NB4 (cell line): ENCODE measurements at regions not wholly inside any gene's neighbourhood (a gene's known extent, or its start where the extent isn't known, plus 50 kb on each side); places are given as distances from the start of the nearest gene placed in this dataset.

ENCODE experiments used
- DNase-seq: peaks from one replicate; pipeline ENCODE4 v3.0.0; 2010; ENCODE audit warnings: low read depth
- H3K4me3 ChIP-seq: one replicate; pipeline ENCODE4 v1.5.1; 2011; ENCODE audit warnings: mild to moderate bottlenecking, low read depth, low read length, moderate library complexity
- MAX ChIP-seq: IDR thresholded peaks from 2 replicates; pipeline ENCODE4 v1.6.1; 2011; ENCODE audit warnings: low read depth, low read length
- MYC ChIP-seq: IDR thresholded peaks from 2 replicates; pipeline ENCODE4 v1.6.1; 2011; ENCODE audit warnings: low read depth, low read length
- POLR2A ChIP-seq: IDR thresholded peaks from 2 replicates; pipeline ENCODE4 v1.6.1; 2011; ENCODE audit warnings: mild to moderate bottlenecking; ENCODE audit not compliant: insufficient read length; ENCODE audit errors: extremely low read depth
- TF ChIP-seq, protein P1 (sequence below): IDR thresholded peaks from one replicate; pipeline ENCODE4 v1.5.1; 2012; ENCODE audit warnings: low read depth, low read length

DNA sequence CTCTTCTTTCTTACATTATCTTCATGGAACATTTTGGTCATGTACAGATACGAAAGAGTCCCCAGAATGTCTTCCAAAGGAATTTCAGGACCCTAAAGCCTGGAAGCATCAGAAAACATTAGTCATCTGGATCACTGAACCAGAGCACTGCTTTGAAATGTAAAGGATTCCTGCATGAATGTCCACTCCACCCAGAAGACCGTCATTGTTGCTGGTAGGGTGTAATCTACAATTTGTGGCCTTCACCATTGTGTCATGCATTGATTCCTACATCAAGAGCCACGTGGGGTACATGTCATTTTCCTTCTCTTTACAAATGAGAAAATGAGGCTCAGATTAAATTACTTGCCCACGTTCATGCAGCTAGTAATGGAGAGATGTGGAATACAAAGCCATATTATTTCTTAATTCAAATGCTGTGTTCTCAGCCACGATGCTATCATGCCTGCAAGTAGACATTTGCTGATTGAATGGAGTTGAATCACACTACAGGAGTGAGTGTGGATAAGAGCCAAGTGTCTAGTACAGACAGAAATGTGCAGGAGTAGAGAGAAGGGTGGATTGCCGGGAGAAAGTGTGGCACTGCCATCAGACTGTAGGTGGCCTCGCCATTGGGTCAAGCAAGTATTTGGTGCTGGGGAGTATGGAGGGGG is 231.2 kb downstream of the C12orf75 start:
- no peak overlapping the region for H3K4me3 ChIP-seq
- DNase-seq: no peak
- TF ChIP-seq MYC (no peak), POLR2A (no peak), MAX (no peak)
- TF ChIP-seq, protein P1, sequence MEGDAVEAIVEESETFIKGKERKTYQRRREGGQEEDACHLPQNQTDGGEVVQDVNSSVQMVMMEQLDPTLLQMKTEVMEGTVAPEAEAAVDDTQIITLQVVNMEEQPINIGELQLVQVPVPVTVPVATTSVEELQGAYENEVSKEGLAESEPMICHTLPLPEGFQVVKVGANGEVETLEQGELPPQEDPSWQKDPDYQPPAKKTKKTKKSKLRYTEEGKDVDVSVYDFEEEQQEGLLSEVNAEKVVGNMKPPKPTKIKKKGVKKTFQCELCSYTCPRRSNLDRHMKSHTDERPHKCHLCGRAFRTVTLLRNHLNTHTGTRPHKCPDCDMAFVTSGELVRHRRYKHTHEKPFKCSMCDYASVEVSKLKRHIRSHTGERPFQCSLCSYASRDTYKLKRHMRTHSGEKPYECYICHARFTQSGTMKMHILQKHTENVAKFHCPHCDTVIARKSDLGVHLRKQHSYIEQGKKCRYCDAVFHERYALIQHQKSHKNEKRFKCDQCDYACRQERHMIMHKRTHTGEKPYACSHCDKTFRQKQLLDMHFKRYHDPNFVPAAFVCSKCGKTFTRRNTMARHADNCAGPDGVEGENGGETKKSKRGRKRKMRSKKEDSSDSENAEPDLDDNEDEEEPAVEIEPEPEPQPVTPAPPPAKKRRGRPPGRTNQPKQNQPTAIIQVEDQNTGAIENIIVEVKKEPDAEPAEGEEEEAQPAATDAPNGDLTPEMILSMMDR: no peak

GRCh38 chr12:105562199-105562971 is 231.9 kb downstream of the C12orf75 start:
- no peak for DNase-seq
- no peak overlapping the region for H3K4me3 ChIP-seq
- TF ChIP-seq MYC: no peak
- TF ChIP-seq POLR2A: no peak
- TF ChIP-seq MAX: no peak
- TF ChIP-seq, protein P1: no peak

- no peak overlapping the region for H3K4me3 ChIP-seq
- TF ChIP-seq, protein P1: no peak
- no peak for TF ChIP-seq MYC
- no peak for TF ChIP-seq MAX
- TF ChIP-seq POLR2A: no peak
- no peak for DNase-seq
Observed at GRCh38 chr12:105567061-105567460, 236.6 kb downstream of the C12orf75 start.

DNA sequence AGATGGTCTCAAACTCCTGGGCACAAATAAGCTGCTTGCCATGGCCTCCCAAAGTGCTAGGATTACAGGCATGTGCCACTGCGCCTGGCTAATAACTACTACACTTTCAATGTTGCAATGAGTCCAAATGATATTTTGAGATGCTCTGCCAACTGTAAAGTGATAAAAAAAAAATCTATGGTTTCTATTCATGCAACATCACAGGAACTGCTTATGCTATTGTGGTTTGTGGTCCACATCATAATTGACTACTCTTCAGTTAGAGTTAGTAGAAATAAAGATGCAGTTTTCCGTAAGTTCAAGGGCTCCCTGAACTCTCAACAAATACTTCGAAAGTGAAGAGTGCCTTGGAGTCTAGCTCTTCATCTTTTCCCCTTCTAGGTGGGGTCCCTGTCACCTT is 239.4 kb downstream of the C12orf75 start:
- H3K4me3 ChIP-seq: no peak overlapping the region
- no peak for DNase-seq
- TF ChIP-seq, protein P1: no peak
- TF ChIP-seq MYC: no peak
- TF ChIP-seq MAX: no peak
- no peak for TF ChIP-seq POLR2A

DNA sequence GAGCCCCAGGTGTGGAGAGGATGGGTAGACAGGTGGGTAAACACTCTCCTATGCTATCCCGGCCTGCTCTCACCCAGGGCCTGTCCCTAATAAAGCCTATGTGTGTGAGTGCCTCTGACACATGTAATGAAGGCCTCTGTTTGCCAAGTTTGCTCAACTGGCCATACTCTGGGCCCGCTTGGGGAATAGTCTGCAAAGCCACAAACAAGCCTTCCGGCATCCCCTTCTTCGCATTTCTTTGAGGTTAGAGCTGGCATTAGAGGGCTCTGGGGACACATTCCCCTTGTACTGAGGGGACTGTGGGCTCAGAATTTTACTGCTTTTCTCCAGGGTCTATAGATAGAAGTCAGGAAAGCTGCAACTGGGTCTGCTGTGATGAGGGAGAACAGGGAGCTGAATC is 240.5 kb downstream of the C12orf75 start:
- no peak for DNase-seq
- TF ChIP-seq MAX (no peak), POLR2A (no peak), MYC (no peak)
- TF ChIP-seq, protein P1: no peak
- no peak overlapping the region for H3K4me3 ChIP-seq
